HG02763 (cell line): ENCODE measurements at regions not wholly inside any gene's neighbourhood (a gene's known extent, or its start where the extent isn't known, plus 50 kb on each side); places are given as distances from the start of the nearest gene placed in this dataset.
"Not testable (repeated sequence)": the region's sequence is repeated elsewhere in the genome, so short reads cannot be mapped to it uniquely, and the experiment has no call there.

Experiments
- ATAC-seq: cut with Tn5 transposase; IDR thresholded peaks from one replicate; pipeline ENCODE4 v1.9.1; 2021; ENCODE audit warnings: mild to moderate bottlenecking, moderate library complexity; ENCODE audit not compliant: unreplicated experiment

GRCh38 chr5:169531631-169532030, 51.9 kb upstream of the SPDL1 start:
- no peak for ATAC-seq

- ATAC-seq: no peak
Observed at GRCh38 chr5:169527863-169528262, 55.7 kb upstream of the SPDL1 start.

GRCh38 chr5:169527066-169527465, 56.5 kb upstream of the SPDL1 start:
- no peak for ATAC-seq

GRCh38 chr5:169522851-169523250, 60.7 kb upstream of the SPDL1 start:
- no peak for ATAC-seq

GRCh38 chr5:169521366-169521983, 62.1 kb upstream of the SPDL1 start:
- no peak for ATAC-seq

GRCh38 chr5:169519358-169519757, 64.2 kb upstream of the SPDL1 start:
- no peak for ATAC-seq

- not testable (repeated sequence) for ATAC-seq
Observed at GRCh38 chr5:169518779-169519178, 64.8 kb upstream of the SPDL1 start.

GRCh38 chr5:169512385-169512784, 71.2 kb upstream of the SPDL1 start:
- no peak for ATAC-seq

- ATAC-seq: no peak
Observed at GRCh38 chr5:169511708-169512107, 71.9 kb upstream of the SPDL1 start.

GRCh38 chr5:169507051-169507450, 76.5 kb upstream of the SPDL1 start:
- ATAC-seq: no peak

- no peak for ATAC-seq
Observed at GRCh38 chr5:169503886-169504285, 79.7 kb upstream of the SPDL1 start.

GRCh38 chr5:169499990-169500505, 83.5 kb upstream of the SPDL1 start:
- ATAC-seq: no peak

- ATAC-seq: no peak
Observed at GRCh38 chr5:169496878-169497277, 86.7 kb upstream of the SPDL1 start.

GRCh38 chr5:169494941-169495548, 88.5 kb upstream of the SPDL1 start:
- ATAC-seq: no peak

GRCh38 chr5:169494383-169494935, 89.1 kb upstream of the SPDL1 start:
- ATAC-seq: no peak

- no peak for ATAC-seq
Observed at GRCh38 chr5:169474226-169474625, 109.3 kb upstream of the SPDL1 start.

GRCh38 chr5:169472544-169472943, 111.0 kb upstream of the SPDL1 start:
- no peak for ATAC-seq

- no peak for ATAC-seq
Observed at GRCh38 chr5:169471021-169471420, 112.6 kb upstream of the SPDL1 start.

GRCh38 chr5:169467041-169467771, 116.4 kb upstream of the SPDL1 start:
- ATAC-seq: no peak

GRCh38 chr5:169460896-169461295, 122.7 kb upstream of the SPDL1 start:
- no peak for ATAC-seq

GRCh38 chr5:169460123-169460522, 123.5 kb upstream of the SPDL1 start:
- ATAC-seq: no peak

- ATAC-seq: no peak
Observed at GRCh38 chr5:169458221-169458620, 125.4 kb upstream of the SPDL1 start.
